ENCODE measurements at regions not wholly inside any gene's neighbourhood (a gene's known extent, or its start where the extent isn't known, plus 50 kb on each side); places are given as distances from the start of the nearest gene placed in this dataset.

- no peak overlapping the region for H3K27ac ChIP-seq
- no peaks in the 10 kb centered on the region for H3K36me3 ChIP-seq
- TF ChIP-seq CTCF (IDR thresholded peaks at IDR 0.05): no peak
- no peaks in the 10 kb centered on the region for H3K9me3 ChIP-seq
- no peak overlapping the region for H3K4me3 ChIP-seq (ENCODE audit: low read depth in 1 of 2, low read length in 1 of 2)
- H3K4me1 ChIP-seq (ENCODE audit: control insufficient read depth in 1 of 2, insufficient read depth in 1 of 2, low read depth in 1 of 2, low read length in 1 of 2): peaks cover 14 to 16% of the 10 kb centered on the region in 2 experiments
- no peaks in the 10 kb centered on the region for H3K27me3 ChIP-seq
Measured at GRCh38 chr5:171577042-171577758, 157.8 kb downstream of the FGF18 start.

GRCh38 chr5:171578049-171578828 lies 158.8 kb downstream of the FGF18 start:
- H3K9me3 ChIP-seq: no peaks in the 10 kb centered on the region
- no peaks in the 10 kb centered on the region for H3K36me3 ChIP-seq
- peaks cover 14 to 16% of the 10 kb centered on the region in 2 experiments for H3K4me1 ChIP-seq (ENCODE audit: control insufficient read depth in 1 of 2, insufficient read depth in 1 of 2, low read depth in 1 of 2, low read length in 1 of 2)
- no peaks in the 10 kb centered on the region for H3K27me3 ChIP-seq
- no peak overlapping the region for H3K27ac ChIP-seq
- no peak for TF ChIP-seq CTCF (IDR thresholded peaks at IDR 0.05)
- H3K4me3 ChIP-seq (ENCODE audit: low read depth in 1 of 2, low read length in 1 of 2): no peak overlapping the region

- H3K4me1 ChIP-seq (ENCODE audit: control insufficient read depth in 1 of 2, insufficient read depth in 1 of 2, low read depth in 1 of 2, low read length in 1 of 2): peaks cover 14 to 16% of the 10 kb centered on the region in 2 experiments
- H3K4me3 ChIP-seq (ENCODE audit: low read depth in 1 of 2, low read length in 1 of 2): no peak overlapping the region
- no peaks in the 10 kb centered on the region for H3K27me3 ChIP-seq
- H3K36me3 ChIP-seq: no peaks in the 10 kb centered on the region
- H3K27ac ChIP-seq: no peak overlapping the region
- TF ChIP-seq CTCF (IDR thresholded peaks at IDR 0.05): no peak
- no peaks in the 10 kb centered on the region for H3K9me3 ChIP-seq
Measured at GRCh38 chr5:171578829-171579491, 159.5 kb downstream of the FGF18 start.

GRCh38 chr5:171579976-171580411 lies 160.5 kb downstream of the FGF18 start:
- TF ChIP-seq CTCF (IDR thresholded peaks at IDR 0.05): no peak
- Histone ChIP-seq H3K4me1 (ENCODE audit: control insufficient read depth in 1 of 2, insufficient read depth in 1 of 2, low read depth in 1 of 2, low read length in 1 of 2) (peaks cover 14 to 16% of the 10 kb centered on the region in 2 experiments), H3K36me3 (no peaks in the 10 kb centered on the region), H3K27me3 (no peaks in the 10 kb centered on the region), H3K9me3 (no peaks in the 10 kb centered on the region), H3K4me3 (ENCODE audit: low read depth in 1 of 2, low read length in 1 of 2) (no peak overlapping the region), H3K27ac (no peak overlapping the region)

- Histone ChIP-seq H3K9me3 (no peaks in the 10 kb centered on the region), H3K4me3 (ENCODE audit: low read depth in 1 of 2, low read length in 1 of 2) (no peak overlapping the region), H3K36me3 (no peaks in the 10 kb centered on the region), H3K4me1 (ENCODE audit: control insufficient read depth in 1 of 2, insufficient read depth in 1 of 2, low read depth in 1 of 2, low read length in 1 of 2) (peaks cover 14 to 16% of the 10 kb centered on the region in 2 experiments), H3K27me3 (no peaks in the 10 kb centered on the region), H3K27ac (no peak overlapping the region)
- TF ChIP-seq CTCF (IDR thresholded peaks at IDR 0.05): no peak
Measured at GRCh38 chr5:171580502-171581265, 161.2 kb downstream of the FGF18 start.
